Astrocyte (in vitro differentiated cells and primary cell): ENCODE measurements at regions not wholly inside any gene's neighbourhood (a gene's known extent, or its start where the extent isn't known, plus 50 kb on each side); places are given as distances from the start of the nearest gene placed in this dataset.

ENCODE experiments used
- EZH2 ChIP-seq: IDR thresholded peaks from 2 replicates; pipeline ENCODE4 v1.6.1; 2012; ENCODE audit warnings: mild to moderate bottlenecking, low read length, inconsistent platforms; ENCODE audit not compliant: insufficient read depth
- TF ChIP-seq, protein P1 (sequence below): IDR thresholded peaks from 2 replicates; pipeline ENCODE4 v1.5.1; 2011; ENCODE audit warnings: low read depth, mild to moderate bottlenecking, inconsistent platforms, low read length, moderate library complexity; ENCODE audit not compliant: insufficient read depth

DNA sequence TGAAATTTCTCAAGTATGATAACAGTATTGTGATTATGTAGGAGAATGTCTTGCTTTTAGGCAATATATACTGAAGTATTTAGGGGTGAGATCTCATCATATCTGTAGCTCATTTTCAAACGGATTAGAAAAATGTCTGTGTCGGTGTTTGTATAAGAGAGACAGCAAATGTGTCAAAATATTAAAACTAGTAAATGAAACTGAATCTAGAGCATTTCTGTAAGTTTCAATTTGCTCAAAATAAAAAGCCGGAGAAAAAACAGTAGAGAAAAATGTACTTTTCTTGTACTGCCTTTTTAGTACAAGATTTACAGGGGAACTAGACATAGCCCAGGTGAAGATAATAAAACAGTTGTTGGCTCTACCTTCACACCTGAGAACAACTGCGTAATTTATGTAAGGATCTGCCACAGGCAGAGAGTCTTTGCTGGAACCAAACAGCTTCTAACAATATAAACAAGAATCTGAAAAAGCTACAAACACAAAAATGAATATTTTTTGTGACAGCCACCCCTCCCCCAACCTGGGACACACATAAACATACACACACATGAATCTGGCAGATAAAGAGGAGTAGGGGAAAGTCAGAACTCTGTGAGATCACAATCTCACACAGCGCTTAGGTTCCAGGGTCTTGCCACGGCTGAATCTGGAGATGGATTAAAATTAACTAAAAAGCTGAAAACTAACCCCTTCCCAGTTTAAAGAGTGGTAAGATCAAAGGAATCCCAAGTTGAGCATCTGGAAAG lies 153.3 kb downstream of the AVL9 start:
- no peak for TF ChIP-seq EZH2
- TF ChIP-seq, protein P1, sequence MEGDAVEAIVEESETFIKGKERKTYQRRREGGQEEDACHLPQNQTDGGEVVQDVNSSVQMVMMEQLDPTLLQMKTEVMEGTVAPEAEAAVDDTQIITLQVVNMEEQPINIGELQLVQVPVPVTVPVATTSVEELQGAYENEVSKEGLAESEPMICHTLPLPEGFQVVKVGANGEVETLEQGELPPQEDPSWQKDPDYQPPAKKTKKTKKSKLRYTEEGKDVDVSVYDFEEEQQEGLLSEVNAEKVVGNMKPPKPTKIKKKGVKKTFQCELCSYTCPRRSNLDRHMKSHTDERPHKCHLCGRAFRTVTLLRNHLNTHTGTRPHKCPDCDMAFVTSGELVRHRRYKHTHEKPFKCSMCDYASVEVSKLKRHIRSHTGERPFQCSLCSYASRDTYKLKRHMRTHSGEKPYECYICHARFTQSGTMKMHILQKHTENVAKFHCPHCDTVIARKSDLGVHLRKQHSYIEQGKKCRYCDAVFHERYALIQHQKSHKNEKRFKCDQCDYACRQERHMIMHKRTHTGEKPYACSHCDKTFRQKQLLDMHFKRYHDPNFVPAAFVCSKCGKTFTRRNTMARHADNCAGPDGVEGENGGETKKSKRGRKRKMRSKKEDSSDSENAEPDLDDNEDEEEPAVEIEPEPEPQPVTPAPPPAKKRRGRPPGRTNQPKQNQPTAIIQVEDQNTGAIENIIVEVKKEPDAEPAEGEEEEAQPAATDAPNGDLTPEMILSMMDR: no peak
